ENCODE measurements at regions not wholly inside any gene's neighbourhood (a gene's known extent, or its start where the extent isn't known, plus 50 kb on each side); places are given as distances from the start of the nearest gene placed in this dataset.

- no peak for DNase-seq (ENCODE audit: low read depth)
Observed at GRCh38 chr13:99892866-99893504, 78.6 kb downstream of the ZIC5 start.

GRCh38 chr13:99892196-99892613, 79.4 kb downstream of the ZIC5 start:
- DNase-seq (ENCODE audit: low read depth): no peak

GRCh38 chr13:99886706-99887105, 84.9 kb downstream of the ZIC5 start:
- DNase-seq (ENCODE audit: low read depth): no peak

GRCh38 chr13:99884913-99885312, 86.7 kb downstream of the ZIC5 start:
- no peak for DNase-seq (ENCODE audit: low read depth)

DNA sequence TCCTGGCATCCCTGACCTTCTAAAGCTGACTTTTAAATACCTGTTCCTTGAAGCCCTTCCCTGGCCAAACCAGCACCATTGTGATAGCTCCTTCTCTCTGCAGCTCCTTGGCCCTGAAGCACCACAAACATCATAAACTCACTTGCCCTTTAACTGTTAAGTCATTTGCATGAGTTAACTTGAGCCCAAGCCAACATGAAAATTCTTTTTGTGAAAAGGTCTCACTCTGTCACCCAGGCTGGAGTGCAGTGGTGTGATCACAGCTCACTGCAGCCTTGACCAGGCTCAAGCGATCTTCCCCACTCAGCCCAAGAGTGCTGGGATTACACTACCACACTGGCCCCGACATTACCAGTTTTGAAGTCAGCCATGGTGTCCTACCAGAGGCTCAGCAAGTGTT, 87.8 kb downstream of the ZIC5 start:
- no peak for DNase-seq (ENCODE audit: low read depth)

GRCh38 chr13:99878921-99879610, 92.5 kb downstream of the ZIC5 start:
- no peak for DNase-seq (ENCODE audit: low read depth)

DNA sequence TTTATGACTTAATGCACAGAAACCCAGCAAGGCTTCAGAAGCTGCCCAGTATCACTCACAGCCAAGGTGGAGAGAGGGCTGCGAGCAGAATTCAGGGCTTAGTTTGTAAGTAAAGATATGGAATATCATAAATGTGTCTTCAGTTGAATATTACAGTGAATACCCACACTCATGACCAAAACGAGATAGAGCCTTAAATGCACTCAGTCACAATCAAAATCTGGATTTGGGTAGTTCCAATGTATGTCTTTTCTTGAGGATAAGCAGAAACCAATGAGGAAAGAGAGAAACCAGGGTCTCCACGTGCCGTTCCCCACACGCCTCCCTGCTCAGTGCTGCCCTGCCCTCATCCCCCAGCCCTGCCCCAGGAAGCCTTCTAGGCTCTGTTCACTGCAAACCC, 94.9 kb downstream of the ZIC5 start:
- no peak for DNase-seq (ENCODE audit: low read depth)

GRCh38 chr13:99875391-99875790, 96.2 kb downstream of the ZIC5 start:
- DNase-seq (ENCODE audit: low read depth): no peak

DNA sequence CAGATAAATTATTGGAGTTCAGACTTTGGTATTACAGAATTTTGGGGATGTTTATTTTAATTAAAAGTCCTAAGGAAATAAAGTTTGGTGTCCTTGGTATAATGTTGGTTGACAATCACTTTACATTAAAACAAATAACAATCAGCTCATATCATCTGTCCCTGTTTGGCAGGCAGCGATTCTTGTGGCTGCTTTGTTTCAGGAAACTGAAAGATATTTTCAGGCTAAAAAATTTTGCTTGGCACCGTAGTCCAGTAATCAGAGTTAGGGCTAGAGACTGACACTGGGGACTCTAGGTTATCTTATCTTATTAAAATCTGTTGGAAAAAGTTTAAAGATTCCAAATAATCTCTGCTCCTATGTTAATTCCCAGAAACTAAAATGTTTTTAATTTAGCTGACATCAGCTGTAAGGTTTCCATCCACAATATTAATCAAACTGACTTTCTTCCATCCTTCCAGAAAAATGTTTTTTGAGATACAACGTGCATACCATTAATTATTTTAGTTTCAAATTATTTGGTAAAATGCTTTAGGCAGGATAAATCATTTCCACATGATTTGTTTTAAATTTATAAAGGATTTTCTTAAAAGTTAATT, 97.6 kb downstream of the ZIC5 start:
- DNase-seq (ENCODE audit: low read depth): no peak

DNA sequence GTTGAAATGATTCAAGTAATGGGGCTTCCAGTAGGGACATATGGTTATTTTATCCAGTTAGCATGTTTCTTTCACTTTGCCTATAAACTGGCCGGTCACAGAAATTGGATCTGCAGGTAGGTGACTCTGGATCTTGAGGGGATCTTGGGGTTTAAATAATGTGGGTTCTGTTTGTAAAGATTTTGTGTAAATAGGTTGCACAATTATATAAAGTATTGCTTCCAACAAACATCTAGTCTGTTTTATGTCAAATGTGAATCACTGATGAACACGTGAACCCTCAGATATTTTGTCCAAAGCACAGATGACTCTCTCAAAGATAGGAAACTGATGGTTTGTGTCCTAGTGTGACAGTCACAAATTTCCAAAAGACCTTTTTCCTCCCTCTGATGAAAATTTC, 98.4 kb downstream of the ZIC5 start:
- no peak for DNase-seq (ENCODE audit: low read depth)

GRCh38 chr13:99871249-99871898, 100.2 kb downstream of the ZIC5 start:
- no peak for DNase-seq (ENCODE audit: low read depth)

GRCh38 chr13:99870541-99870940, 101.0 kb downstream of the ZIC5 start:
- DNase-seq (ENCODE audit: low read depth): no peak

- DNase-seq (ENCODE audit: low read depth): no peak
Observed at GRCh38 chr13:99869830-99870229, 101.7 kb downstream of the ZIC5 start.

- no peak for DNase-seq (ENCODE audit: low read depth)
Observed at GRCh38 chr13:99868767-99869166, 102.8 kb downstream of the ZIC5 start.

- DNase-seq (ENCODE audit: low read depth): no peak
Observed at GRCh38 chr13:99867535-99868257, 103.9 kb downstream of the ZIC5 start.

DNA sequence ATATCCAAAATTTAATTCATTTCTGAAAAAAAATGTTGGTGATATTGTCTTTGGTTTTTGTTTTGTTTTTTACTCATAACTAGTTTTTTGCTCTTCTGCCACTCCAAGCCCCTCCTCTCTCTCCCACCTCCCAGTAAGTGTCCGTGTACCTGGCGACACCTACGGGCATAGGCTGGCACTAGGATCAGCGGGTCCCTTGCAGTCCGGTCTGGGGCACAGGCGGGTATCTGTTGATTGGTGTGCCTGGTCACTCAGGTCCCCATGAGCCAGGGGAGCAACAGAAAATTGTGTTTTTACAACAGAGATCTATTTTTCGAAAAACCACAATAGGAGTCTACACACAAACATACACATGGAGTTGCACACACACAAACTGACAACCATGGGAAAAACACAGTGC, 104.8 kb downstream of the ZIC5 start:
- no peak for DNase-seq (ENCODE audit: low read depth)

GRCh38 chr13:99865420-99865930, 106.1 kb downstream of the ZIC5 start:
- no peak for DNase-seq (ENCODE audit: low read depth)

- DNase-seq (ENCODE audit: low read depth): no peak
Observed at GRCh38 chr13:99864627-99864990, 107.0 kb downstream of the ZIC5 start.

GRCh38 chr13:99863789-99864626, 107.6 kb downstream of the ZIC5 start:
- DNase-seq (ENCODE audit: low read depth): no peak

DNA sequence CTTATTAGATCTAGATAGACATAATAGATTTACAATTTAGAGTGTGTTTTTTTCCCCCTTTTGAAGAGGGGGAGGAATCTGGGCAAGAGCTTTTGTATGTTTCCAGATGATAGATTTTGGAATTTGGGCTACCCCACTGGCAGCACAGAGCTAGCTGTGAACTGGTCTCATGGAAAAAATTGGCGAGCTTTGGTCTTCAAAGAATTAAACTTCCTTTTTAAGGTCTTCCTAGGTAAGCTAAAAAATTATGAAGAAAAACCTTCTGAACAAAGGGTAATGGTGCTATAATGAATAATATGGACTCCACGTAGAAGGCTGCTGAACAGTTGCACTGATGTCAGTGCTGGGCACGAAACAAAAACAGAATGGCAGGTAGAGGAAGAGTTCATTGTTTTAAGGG, 109.3 kb downstream of the ZIC5 start:
- DNase-seq (ENCODE audit: low read depth): no peak

GRCh38 chr13:99861771-99862170, 109.8 kb downstream of the ZIC5 start:
- DNase-seq (ENCODE audit: low read depth): no peak

Data from iris pigment epithelial cell (primary cell).